NCI-H1417 (cell line): ENCODE measurements at regions not wholly inside any gene's neighbourhood (a gene's known extent, or its start where the extent isn't known, plus 50 kb on each side); places are given as distances from the start of the nearest gene placed in this dataset.
"Not testable (repeated sequence)": the region's sequence is repeated elsewhere in the genome, so short reads cannot be mapped to it uniquely, and the experiment has no call there.

Source experiments
- DNase-seq, 3 experiments: peaks; one replicate each; lab custom pipeline; 2025; lab: John Stamatoyannopoulos, UW

DNA sequence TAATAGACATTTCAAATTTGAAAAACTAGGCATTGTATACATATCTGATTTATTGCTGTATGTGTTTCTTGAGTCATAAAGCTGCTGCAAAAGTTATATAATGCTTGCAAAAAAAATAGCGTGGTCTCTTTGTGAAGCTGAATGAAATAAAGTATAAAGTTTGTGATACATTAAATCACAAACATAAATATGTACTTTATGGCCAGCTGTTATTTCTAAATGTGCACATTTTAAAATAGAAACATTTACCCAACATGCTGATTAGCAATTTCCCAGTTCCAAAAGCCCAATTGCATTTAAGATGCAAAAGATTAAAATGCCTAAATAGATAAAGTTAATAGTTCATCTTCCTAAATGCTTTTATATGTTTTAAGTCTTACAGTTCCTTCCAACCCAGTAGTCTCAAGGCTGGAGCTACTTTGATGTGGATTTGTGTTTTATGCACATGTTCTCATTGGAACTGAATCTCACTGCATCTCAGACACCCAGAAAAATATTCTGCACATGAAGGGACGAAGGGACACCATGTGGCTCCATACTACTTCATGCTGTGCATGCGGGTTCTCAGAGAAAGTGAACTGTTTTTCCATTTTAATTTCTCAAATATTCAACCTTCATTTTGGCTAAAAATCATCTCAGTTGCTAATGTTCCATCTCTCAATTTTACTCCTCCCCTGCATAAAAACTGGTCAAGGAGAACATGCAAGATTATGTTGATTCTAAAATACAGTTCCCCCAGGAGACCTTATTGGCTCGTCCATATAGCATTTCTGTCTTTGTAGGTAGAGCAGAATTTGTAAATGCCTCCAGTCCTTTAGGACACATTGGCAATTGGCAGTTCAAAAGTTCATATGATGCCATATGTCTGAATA lies 304.6 kb downstream of the MTX2 start:
- DNase-seq = no peak

DNA sequence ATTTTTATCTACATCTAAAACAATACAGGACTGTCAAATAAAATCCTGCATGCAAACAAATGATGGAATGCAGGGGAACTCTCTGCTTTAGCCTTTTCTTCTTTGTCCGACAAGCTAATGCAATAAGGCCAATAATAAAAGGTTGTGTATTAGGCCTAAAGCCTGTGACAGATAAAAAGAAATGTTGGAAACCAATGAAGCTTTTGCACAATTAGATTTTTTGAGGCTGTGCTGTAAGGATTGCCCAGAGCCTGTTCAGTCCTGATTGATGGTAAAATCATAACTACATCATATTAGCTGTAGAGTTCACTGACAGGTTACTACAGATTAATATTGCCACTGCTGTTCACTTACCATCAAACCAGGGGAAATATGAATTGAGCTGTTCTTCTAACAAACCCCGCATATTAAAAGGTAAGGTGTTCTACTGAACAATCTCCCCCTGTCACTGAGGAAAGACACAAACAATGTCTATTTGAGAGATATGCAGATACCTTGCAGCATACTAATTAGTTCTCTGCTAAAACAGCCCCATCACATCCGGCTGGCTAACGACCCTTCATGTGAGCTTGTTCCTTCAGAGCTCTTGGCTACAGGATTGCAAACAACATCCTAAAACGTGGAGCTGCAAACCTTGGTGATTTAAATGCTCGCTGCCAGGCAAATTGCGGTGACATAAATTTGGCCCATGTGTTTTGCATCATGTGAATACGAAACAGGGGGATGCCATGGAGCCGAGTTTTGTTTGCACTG lies 305.4 kb downstream of the MTX2 start:
- DNase-seq = no peak

DNA sequence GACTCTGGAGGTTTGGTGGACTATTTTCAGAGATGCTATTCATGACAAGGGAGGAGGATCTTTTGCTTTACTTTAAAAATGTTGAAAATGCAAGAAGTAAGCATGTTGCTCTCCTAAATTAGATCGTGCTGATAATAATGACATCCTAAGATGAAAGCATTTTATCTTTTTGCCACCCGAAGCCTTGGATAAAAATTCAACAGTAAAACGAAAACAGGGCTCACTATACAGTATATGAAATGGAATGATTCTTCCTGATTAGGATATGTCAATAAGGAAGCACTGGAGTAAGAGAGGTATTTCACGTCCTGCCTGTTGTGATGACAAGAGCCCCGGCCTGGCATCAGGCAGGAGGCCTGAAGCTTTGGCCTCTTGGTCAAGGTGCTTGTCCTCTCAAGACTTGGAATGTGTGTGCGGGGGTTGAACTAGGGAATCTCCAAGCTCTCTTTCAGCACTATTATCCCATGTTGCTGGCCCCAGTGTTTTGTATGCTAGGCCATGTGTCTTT lies 306.0 kb downstream of the MTX2 start:
- no peak for DNase-seq

DNA sequence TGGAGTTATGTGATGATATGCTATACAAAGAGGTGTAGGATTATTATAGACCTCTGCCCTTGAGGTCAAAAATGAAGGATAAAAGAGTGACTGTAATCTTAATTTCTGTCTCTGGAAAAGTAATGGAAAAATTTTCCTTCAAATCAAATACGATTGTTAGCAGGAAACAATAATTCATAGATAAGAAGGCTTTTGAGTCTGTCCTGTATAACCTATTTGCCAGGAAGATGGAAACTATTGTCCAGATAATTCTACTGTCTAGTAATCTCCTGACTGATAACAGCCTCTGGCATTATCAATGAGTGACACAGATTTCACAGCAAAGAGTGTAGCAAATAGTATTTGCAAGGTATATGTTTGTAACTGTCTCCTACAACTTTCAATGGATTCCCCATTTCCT lies 307.8 kb downstream of the MTX2 start:
- DNase-seq = no peak

DNA sequence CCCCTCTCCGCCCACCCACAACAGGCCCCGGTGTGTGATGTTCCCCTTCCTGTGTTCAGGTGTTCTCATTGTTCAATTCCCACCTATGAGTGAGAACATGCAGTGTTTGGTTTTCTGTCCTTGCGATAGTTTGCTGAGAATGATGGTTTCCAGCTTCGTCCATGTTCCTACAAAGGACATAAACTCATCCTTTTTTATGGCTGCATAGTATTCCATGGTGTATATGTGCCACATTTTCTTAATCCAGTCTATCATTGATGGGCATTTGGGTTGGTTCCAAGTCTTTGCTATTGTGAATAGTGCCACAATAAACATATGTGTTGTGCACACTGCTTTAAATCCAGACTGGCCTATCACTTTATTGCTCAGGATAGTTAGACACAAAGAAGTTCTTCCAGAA lies 309.1 kb downstream of the MTX2 start:
- DNase-seq = not testable (repeated sequence)

DNA sequence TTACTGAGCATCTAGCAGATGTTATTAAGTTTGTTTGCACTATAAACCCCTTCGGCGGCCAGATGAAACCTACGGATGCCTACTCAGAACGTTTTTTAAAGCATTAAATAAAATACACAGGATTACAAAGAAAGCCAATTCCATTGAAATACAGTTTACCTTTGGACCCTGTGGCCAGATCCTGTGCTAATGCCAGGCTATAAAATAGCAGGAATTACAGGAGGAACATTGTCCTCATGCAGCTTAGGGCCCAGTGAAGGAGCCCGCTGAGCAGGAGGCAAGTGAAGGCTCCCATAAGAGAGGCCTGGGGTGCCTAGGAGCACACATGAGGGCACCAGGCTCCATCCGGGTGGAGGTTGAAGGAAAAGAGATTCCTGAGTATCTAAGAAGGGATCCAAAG lies 310.4 kb downstream of the MTX2 start:
- DNase-seq = no peak

DNA sequence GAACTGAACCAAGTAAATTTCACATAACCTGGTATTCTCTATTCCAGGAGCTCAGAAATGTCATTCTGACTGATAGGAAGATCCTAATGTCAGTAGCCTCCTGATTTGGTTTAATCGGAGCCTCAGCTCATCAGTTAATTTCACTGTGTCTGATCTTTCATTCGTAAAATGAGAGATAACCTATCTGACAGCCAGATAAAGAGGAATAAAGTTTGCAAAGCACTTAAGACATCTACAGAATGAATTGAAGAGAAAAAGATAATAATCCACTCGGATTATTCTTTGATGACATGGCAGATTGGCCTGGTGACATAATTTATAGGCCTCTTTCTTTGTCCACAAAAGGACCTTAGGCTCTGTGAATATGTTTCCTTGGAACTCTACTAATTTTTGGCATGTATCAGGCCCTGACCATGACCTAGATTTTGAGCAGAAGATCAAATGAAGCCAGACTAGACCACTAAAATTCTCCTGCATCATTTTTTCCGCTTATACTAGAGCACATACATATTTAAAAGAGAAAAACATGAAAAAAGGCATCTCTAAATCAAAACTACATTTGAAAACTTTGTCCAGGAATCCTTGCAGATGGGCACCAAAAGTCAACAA lies 312.4 kb downstream of the MTX2 start:
- no peak for DNase-seq

DNA sequence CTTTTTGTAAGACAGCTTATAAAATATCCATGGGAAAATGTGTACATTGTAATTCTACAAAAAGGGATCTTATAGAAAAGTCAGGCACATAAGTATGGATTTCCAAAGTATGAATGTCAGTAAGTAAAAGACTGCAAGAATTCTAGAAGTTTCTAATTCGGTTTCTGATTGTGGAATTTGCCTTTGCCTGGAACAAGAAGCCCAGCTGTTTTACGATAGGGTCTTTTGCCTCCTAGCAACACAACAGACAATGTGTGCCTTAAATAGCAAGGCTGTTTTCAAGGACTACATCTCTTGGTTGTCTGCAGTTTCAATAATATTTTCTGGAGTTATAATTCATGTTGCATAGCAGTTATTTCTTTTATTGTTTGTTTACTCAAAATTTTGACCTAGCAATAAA lies 312.9 kb downstream of the MTX2 start:
- DNase-seq = peak in 1 of 3 experiments; percentile 8

DNA sequence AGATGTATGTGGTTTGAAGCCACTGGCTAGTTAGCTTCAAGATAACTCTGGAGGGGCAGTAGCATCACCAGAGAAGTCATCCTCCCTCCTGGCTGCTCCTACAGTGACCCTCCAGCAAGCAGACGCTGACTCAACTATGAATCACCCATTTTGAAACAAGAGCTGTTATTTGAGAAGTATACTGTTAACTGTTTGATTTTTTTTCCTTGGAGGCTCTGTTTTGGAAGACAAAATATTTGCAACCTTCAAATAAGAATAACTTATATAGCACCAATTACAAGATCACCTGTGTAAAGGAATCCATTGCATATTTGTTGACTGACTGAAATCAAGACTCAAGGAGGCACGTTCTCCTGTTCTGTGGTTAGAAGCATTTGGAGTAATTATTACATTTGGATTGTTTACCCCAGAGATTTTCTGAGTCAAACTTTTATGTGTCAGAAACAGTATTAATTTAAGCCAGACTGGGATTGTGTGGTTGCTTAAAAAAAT lies 313.8 kb downstream of the MTX2 start:
- DNase-seq = no peak

DNA sequence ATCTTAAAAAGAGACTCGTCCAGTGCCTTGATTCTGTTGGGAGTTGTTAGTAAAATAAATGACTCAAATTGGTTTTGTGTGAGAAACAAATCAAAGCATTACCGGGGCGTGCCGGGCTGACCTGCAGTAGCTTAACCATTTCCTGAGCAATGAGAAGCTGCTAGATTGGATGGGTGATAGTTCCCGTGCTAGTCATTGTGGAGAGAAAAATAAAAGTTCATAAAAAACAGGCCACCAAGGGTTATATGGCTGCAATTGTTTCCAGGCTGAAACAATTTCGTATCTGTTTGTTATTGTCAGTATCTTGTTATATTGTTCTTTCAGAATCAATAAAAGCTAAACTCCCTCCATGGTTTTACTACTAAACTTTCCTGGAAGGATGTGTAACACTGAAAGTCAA lies 314.4 kb downstream of the MTX2 start:
- no peak for DNase-seq

DNA sequence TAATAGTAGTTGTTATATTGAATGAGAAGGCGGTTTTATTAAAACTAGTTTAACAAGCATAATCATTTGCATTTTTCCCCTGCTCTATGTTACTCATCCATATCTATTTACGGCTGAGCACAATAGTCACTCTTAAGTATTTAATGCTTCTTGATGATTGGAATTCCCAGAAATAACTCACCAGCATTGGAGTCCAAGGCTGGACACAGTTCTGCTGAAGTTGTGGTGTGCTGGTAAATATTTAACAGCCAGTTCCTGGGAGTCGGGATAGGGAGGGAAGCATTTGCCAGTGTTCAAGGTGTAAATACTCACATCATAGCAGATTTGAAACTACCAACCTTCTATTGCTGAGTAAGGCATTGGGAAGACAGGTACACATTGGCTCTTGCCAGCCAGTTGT lies 315.1 kb downstream of the MTX2 start:
- no peak for DNase-seq

DNA sequence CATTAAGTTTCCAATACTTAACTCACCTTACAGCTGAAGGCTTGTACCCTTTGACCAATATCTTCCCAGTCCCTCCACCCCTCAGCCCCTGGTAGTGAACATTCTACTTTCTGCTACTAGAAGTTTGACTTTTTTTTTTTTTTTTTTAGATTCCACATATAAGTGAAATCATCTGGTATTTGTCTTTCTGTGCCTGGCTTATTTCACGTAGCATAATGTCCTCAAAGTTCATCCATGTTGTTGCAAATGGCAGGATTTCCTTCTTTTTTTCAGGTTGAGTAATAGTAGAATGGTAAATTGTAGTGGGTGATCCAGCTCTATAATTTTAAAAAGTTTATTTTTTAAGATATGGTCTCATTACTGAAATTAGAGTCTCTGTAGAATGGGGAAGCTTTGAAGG lies 316.0 kb downstream of the MTX2 start:
- DNase-seq = no peak

DNA sequence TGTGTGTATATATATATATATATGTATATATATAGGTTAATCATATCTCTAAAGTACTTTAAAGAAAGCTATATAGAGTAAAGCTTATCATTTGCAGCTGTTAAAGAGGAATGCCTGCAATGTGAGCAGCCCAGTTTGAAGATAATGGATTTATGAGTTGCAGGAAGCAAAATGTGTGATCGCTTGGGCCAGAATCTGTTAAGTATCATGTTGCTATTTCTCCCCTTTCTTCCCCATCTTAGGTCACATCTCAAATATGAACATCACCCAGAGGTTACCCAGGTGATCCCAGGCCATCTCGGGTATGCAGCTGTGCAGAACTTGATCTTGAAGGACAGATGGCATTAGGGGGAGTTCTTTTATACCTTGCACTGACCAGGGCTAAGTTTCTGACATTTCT lies 316.5 kb downstream of the MTX2 start:
- no peak for DNase-seq

DNA sequence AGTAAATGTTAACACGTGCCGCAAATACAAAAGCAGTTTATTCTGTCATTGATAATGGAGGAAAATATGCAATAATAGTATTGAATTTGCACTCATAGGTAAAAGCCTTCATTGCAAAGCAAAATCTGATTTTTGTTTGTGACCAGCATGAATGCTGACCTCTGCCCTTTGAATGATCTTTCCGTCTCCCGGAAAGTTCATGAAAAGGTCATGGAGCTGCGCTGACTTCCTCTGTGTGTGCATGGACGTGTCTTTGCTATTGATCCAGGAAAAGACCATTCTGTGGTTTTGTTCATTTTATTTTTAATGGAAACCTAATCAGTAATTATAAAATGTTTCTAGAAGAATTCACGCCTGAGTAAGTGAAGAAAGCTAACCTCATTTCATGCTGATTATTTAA lies 320.0 kb downstream of the MTX2 start:
- no peak for DNase-seq

DNA sequence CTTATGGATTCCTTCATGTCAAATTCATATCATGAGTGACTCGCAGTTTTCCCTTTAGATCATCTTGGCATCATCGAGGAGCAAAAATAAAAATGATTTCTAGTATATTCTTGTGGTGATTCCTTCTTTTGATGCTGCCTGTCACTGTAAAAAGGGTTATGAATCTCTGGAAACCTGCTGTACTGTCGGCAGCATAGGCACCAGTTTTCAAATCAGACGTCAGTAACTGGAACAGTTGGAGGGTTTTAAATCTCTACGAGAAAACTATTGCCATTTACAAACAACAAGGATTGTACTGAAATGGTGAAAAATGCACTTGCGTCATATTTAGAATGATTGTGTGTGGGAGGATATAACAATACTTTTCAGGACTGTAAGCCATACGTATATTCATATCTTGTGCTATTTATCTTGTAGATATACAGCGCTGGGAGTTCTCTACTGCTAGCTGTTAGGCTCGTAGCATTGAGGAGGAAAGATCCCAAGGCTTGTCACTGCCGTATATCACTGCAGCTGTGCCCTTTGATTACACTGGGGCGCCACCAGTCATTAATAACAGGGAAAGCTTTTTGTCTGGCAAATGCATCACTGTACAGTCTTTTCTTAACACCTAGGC lies 320.7 kb downstream of the MTX2 start:
- peak in 2 of 3 experiments; percentile 38 to 74 for DNase-seq

DNA sequence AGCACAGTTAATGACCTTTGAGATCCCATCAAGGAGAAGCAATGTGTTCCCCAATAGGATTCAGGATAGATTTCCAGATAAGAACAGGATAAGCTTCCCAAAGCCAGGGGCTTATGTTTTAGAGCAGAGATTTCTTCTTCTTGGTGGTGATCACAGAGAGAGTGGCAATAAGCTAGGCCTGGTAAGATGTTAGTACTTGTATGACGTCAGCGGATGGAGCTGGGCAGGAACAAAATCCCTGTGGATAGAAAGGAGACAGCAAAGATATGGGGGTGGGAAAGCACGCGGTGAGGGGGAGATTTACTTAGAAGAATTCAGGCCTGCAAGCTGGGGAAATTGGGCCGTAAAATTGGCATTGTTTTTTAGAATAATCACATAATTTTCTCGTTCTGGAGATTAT lies 323.0 kb downstream of the MTX2 start:
- no peak for DNase-seq

DNA sequence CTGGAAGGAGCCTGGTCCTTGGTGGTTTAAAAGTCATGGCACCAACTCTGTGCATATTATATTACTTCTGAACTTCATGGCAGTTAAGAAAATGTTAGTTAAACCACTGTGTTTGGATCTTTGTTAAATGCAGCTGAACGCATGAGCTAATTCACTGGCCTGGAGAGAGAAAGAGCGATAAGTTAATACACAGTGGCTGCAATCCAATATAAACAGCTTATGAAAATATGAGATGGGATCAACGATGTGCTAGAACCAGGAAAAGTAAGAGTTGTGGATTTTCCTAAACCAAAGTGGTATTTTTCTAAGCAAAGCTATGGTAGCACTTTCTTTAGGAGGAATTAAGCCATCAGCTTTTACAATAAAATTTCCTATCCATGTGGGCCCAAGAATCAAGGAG lies 326.7 kb downstream of the MTX2 start:
- no peak for DNase-seq

DNA sequence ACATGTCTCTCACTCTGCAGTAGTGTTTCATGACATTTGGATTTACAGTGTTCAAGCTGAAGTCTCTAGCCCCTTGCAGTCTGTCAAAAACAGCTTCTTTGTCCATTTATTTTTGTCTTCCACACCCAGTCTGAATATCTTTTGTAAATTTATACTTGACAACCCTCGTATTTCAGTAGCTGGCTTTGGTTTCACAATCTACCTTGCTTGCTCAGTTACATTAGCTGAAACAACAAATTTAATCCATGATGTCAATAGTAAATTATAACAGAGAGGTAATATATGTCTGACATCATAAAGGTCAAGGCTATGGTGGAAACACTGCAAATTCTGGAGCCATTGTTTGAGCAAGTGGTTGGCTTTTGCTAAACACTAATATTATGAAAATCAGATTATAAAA lies 328.7 kb downstream of the MTX2 start:
- no peak for DNase-seq

DNA sequence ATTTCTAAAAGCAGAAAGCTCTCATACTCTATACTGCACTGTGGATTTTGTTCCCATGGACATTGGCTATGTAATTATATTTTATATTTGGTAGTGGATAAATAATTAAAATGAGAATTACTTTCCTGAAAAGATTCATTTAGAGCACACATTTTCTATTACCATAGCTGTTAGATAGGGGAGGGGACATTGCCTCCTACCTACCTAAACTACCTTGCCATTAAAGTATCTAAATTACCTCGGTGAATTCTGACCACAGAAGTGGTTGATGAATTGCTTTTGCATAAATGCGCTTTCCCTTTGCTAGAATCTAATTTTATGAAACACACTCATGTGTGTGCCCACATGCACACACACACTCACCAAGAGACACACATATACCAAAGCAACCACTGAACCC lies 329.1 kb downstream of the MTX2 start:
- peak in 1 of 3 experiments; percentile 63 for DNase-seq

DNA sequence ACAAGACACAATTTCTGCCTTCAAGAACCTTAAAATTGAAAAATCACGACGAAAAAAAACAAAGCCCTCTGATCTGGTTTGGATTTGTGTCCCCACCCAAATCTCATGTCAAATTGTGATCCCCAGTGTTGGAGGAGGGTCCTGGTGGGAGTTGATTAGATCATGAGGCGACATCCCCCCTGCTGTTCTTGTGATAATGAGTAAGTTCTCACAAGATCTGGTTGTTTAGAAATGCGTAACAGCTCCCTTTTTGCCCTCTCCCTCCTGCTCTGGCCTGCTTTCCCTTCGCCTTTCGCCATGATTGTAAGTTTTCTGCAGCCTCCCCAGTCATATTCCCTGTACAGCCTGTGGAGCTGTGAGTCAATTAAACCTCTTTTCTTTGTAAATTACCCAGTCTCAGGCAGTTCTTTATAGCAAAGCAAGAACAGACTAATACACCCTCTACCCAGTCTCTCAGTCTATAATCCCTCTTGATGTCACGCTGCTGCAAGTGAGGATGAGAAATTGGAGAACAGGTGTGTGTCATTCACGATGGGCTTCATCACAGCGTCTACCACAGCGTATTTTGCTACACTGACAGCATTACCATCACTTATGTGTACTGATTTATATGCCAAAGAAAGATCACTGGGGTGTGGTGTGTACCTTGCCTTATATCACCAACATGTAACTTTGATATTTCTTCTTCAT lies 330.7 kb downstream of the MTX2 start:
- peak in 2 of 3 experiments; percentile 14 to 65 for DNase-seq

DNA sequence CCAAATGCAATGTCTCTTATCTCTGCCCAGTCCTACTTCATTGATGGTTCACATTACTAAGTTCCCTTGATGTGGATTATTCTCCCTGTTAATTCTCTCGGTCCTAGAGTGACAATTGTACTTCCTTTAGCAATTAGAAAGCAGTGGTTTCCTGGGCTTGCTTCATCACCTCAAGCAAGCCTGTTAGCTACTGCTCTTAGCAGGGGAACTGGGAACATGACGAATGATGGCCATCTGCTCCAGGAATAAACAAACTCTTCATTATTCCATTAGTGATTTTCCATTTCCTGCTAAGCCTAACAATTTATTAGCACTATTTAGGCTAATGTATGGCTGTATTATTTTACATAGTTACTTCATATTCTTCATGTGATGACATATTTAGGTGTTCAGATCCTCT lies 331.8 kb downstream of the MTX2 start:
- DNase-seq = peak in 2 of 3 experiments; percentile 17 to 60

DNA sequence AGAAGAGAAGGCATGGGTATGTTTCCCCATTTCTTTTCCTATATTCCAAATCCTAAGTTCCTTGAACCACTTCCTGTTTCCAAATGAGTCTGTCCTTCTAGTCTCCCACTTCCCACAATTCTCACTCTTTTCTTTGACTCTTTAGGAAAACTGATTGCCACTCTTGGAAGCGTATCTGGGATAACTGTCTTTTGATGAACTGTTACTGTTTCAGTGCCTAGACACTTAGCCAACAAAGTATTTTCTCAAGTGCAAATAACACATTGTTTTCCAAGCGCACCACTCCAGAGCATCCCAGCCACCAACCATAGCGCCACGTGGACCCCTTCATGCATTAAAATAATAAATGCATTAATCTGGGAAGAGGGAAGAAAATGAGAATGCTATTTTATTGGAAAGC lies 342.8 kb downstream of the MTX2 start:
- DNase-seq = no peak
